ENCODE measurements at regions not wholly inside any gene's neighbourhood (a gene's known extent, or its start where the extent isn't known, plus 50 kb on each side); places are given as distances from the start of the nearest gene placed in this dataset.

GRCh38 chr20:50434653-50435396 lies 75.4 kb upstream of the PTPN1 start:
- Mint-ChIP-seq H3K27me3 (peaks cover 4 to 14% of the 10 kb centered on the region in 2 donors), H3K27ac (no peak overlapping the region), H3K36me3 (no peaks in the 10 kb centered on the region), H3K9me3 (no peaks in the 10 kb centered on the region), H3K4me3 (no peak overlapping the region), H3K4me1 (ENCODE audit: low read depth in 2 of 2) (peaks cover 20 to 24% of the 10 kb centered on the region in 2 donors)
- no peak for DNase-seq (ENCODE audit: low spot score)
- ATAC-seq = no peak

DNA sequence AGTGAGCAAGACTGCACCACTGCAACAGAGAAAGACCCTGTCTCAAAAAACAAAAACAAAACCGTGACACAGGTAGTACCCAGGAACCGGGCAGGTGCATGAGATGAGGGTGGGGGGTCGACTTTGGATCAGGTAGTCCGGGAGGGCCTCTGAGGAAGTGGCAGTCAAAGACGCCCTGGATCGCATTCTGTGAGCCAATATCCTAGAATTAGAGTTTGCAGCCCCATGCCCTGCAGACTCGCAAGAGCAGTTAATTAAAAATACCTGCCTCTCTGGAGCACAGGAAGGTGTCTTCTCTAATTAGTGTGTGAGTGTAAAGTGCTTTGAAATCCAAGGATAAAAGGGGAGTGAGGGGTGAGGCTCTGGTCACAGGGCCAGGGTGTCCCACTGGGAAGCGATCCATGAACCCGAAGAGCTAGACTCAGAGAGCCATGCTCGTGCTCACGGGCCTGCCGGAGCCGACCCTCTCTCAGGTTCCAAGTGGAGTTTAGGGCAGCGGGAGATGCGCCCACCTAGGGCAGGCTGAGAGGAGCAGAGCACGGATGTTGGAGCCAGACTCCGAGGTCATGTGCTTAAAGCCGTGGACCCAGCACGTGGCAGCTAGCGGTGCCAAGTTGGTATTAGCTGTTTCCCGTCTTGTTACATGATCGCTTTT lies 74.7 kb upstream of the PTPN1 start:
- H3K4me1 Mint-ChIP-seq (ENCODE audit: low read depth in 2 of 2) = peaks cover 27 to 31% of the 10 kb centered on the region in 2 donors
- peak overlapping the region in 1 of 2 donors; percentile 6 for H3K27ac Mint-ChIP-seq
- no peaks in the 10 kb centered on the region for H3K36me3 Mint-ChIP-seq
- DNase-seq (ENCODE audit: low spot score) (no peak), ATAC-seq (no peak)
- H3K9me3 Mint-ChIP-seq = no peaks in the 10 kb centered on the region
- H3K4me3 Mint-ChIP-seq = no peak overlapping the region
- H3K27me3 Mint-ChIP-seq = peaks cover 4 to 14% of the 10 kb centered on the region in 2 donors

GRCh38 chr20:50436052-50436656 lies 74.0 kb upstream of the PTPN1 start:
- peak overlapping the region in 1 of 2 donors; percentile 69 for H3K27ac Mint-ChIP-seq
- ATAC-seq (no peak), DNase-seq (ENCODE audit: low spot score) (no peak)
- H3K27me3 Mint-ChIP-seq = peaks cover 4 to 14% of the 10 kb centered on the region in 2 donors
- no peaks in the 10 kb centered on the region for H3K36me3 Mint-ChIP-seq
- peaks cover 33 to 38% of the 10 kb centered on the region in 2 donors for H3K4me1 Mint-ChIP-seq (ENCODE audit: low read depth in 2 of 2)
- no peak overlapping the region for H3K4me3 Mint-ChIP-seq
- H3K9me3 Mint-ChIP-seq = no peaks in the 10 kb centered on the region

DNA sequence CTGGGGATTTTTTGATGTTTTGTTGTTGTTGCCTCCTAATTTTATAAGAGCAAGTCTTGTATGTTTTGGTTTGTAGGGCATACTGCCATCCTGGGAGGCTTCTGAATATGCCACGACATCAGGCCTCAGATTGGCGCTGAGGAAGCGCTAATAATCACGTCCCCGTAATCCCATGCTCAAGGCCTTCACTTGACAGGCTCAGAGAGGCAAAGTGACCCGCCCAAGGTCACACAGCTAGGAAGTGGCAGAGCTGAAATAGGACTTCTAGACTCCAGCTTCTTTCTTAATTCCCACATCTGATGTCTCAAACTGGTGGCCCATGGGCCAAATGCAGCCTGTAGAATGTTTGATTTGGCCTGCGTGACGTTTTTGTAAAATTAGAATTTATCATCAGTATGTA lies 73.5 kb upstream of the PTPN1 start:
- H3K4me1 Mint-ChIP-seq (ENCODE audit: low read depth in 2 of 2) = peaks cover 38 to 40% of the 10 kb centered on the region in 2 donors
- H3K9me3 Mint-ChIP-seq = no peaks in the 10 kb centered on the region
- no peak for ATAC-seq
- H3K36me3 Mint-ChIP-seq = no peaks in the 10 kb centered on the region
- H3K4me3 Mint-ChIP-seq = no peak overlapping the region
- peaks cover under 1 to 9% of the 10 kb centered on the region in 2 donors for H3K27me3 Mint-ChIP-seq
- H3K27ac Mint-ChIP-seq = peak overlapping the region; percentile 29 to 69
- DNase-seq (ENCODE audit: low spot score) = no peak

- H3K27ac Mint-ChIP-seq = peak overlapping the region in 1 of 2 donors; percentile 94
- no peaks in the 10 kb centered on the region for H3K36me3 Mint-ChIP-seq
- peaks cover 34 to 40% of the 10 kb centered on the region in 2 donors for H3K4me1 Mint-ChIP-seq (ENCODE audit: low read depth in 2 of 2)
- H3K27me3 Mint-ChIP-seq = no peaks in the 10 kb centered on the region
- H3K4me3 Mint-ChIP-seq = no peak overlapping the region
- no peaks in the 10 kb centered on the region for H3K9me3 Mint-ChIP-seq
- DNase-seq (ENCODE audit: low spot score) = no peak
- ATAC-seq = no peak
Observed at GRCh38 chr20:50438986-50439407, 71.2 kb upstream of the PTPN1 start.

GRCh38 chr20:50439539-50440453 lies 70.4 kb upstream of the PTPN1 start:
- Mint-ChIP-seq H3K9me3 (no peaks in the 10 kb centered on the region), H3K4me1 (ENCODE audit: low read depth in 2 of 2) (peaks cover 29 to 35% of the 10 kb centered on the region in 2 donors), H3K27me3 (no peaks in the 10 kb centered on the region), H3K4me3 (peak overlapping the region; percentile 79), H3K36me3 (no peaks in the 10 kb centered on the region), H3K27ac (peak overlapping the region; percentile 94)
- ATAC-seq (no peak), DNase-seq (ENCODE audit: low spot score) (no peak)

DNA sequence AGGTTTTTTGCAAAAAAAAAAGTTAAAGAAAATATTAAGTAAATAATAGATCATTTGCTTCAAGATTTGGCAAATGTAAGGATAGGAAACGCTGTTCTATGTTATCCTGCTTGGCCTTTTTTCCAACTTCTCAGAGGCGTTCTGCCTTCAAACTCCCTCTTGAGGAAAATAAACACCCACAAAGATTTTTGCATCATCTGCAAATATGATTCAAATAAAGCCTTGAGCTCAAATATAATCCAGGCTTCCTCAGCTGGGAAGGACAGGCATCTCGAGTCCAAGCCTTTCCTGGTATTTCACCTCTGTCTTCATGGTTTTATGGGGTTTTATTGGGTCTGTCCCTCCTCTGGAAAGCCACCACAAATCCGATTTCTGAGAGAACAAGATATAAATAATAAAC lies 67.7 kb upstream of the PTPN1 start:
- H3K9me3 Mint-ChIP-seq = no peaks in the 10 kb centered on the region
- ATAC-seq = no peak
- peaks cover 42 to 54% of the 10 kb centered on the region in 2 donors for H3K4me1 Mint-ChIP-seq (ENCODE audit: low read depth in 2 of 2)
- H3K36me3 Mint-ChIP-seq = no peaks in the 10 kb centered on the region
- peaks cover 5 to 12% of the 10 kb centered on the region in 2 donors for H3K27me3 Mint-ChIP-seq
- no peak for DNase-seq (ENCODE audit: low spot score)
- peak overlapping the region in 1 of 2 donors; percentile 43 for H3K27ac Mint-ChIP-seq
- H3K4me3 Mint-ChIP-seq = no peak overlapping the region

DNA sequence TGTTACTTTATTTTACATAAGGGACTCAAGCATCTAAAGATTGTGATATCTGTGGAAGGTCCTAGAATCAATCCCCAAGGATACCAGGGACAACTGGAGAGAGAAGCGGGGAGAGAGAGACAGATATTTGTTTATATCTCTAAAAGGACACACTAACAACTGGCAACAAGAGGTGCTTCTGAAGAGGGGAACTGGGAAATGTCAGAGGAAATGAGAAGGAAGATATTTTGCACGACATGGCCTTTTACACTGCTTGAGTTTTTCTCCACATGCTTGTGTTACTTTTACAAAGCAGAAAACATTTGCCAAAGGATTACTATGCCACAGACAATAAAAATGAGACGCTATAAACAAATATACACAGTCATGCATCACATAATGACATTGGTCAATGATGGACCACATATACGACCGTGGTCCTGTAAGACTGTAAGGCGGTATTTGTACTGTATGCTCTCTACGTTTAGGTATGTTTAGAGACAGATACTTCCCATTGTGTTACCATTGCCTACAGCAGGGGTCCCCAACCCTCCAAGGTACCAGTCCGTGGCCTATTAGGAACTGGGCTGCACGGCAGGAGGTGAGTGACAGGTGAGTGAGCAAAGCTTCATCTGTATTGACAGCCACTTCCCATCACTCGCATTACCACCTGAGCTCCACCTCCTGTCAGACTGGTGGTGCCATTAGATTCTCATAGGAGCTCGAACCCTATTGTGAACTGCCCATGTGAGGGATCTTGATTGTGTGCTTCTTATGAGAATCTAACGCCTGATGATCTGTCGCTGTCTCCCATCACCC lies 64.6 kb upstream of the PTPN1 start:
- DNase-seq (ENCODE audit: low spot score) = no peak
- Mint-ChIP-seq H3K9me3 (no peaks in the 10 kb centered on the region), H3K4me3 (peak overlapping the region; percentile 9)

GRCh38 chr20:50446351-50447101 lies 63.7 kb upstream of the PTPN1 start:
- Mint-ChIP-seq H3K4me1 (ENCODE audit: low read depth in 2 of 2) (peaks cover 48 to 64% of the 10 kb centered on the region in 2 donors), H3K9me3 (no peaks in the 10 kb centered on the region), H3K27ac (peak overlapping the region; percentile 1 to 40), H3K27me3 (peaks cover 14 to 29% of the 10 kb centered on the region in 2 donors), H3K4me3 (peak overlapping the region; percentile 9), H3K36me3 (no peaks in the 10 kb centered on the region)
- no peak for DNase-seq (ENCODE audit: low spot score)
- ATAC-seq = no peak

More for the DNA sequence above, 64.6 kb upstream of the PTPN1 start:
- Mint-ChIP-seq H3K27ac (peak overlapping the region in 1 of 2 donors; percentile 40), H3K27me3 (peaks cover 14 to 29% of the 10 kb centered on the region in 2 donors), H3K4me1 (ENCODE audit: low read depth in 2 of 2) (peaks cover 48 to 64% of the 10 kb centered on the region in 2 donors), H3K36me3 (no peaks in the 10 kb centered on the region)
- ATAC-seq = no peak

- H3K4me1 Mint-ChIP-seq (ENCODE audit: low read depth in 2 of 2) = peaks cover 53 to 69% of the 10 kb centered on the region in 2 donors
- H3K27me3 Mint-ChIP-seq = peaks cover 17 to 35% of the 10 kb centered on the region in 2 donors
- peak overlapping the region; percentile 9 for H3K4me3 Mint-ChIP-seq
- no peak for DNase-seq (ENCODE audit: low spot score)
- peak overlapping the region; percentile 1 to 40 for H3K27ac Mint-ChIP-seq
- no peaks in the 10 kb centered on the region for H3K9me3 Mint-ChIP-seq
- no peaks in the 10 kb centered on the region for H3K36me3 Mint-ChIP-seq
- ATAC-seq = no peak
Observed at GRCh38 chr20:50447102-50447804, 62.9 kb upstream of the PTPN1 start.

GRCh38 chr20:50447817-50448216 lies 62.4 kb upstream of the PTPN1 start:
- ATAC-seq = no peak
- peak overlapping the region; percentile 9 for H3K4me3 Mint-ChIP-seq
- peak overlapping the region; percentile 1 to 40 for H3K27ac Mint-ChIP-seq
- peaks cover 17 to 35% of the 10 kb centered on the region in 2 donors for H3K27me3 Mint-ChIP-seq
- peaks cover 52 to 67% of the 10 kb centered on the region in 2 donors for H3K4me1 Mint-ChIP-seq (ENCODE audit: low read depth in 2 of 2)
- H3K36me3 Mint-ChIP-seq = no peaks in the 10 kb centered on the region
- H3K9me3 Mint-ChIP-seq = no peaks in the 10 kb centered on the region
- no peak for DNase-seq (ENCODE audit: low spot score)
